ENCODE measurements at regions not wholly inside any gene's neighbourhood (a gene's known extent, or its start where the extent isn't known, plus 50 kb on each side); places are given as distances from the start of the nearest gene placed in this dataset.

- BruUV-seq (replicated peaks) = no TSS peak
- H3K36me3 ChIP-seq (ENCODE audit: control insufficient read depth in 1 of 2, insufficient read depth in 2 of 2, low read length in 2 of 2) = no peaks in the 10 kb centered on the region
- CTCF ChIA-PET = no interaction called here
- no peaks in the 10 kb centered on the region for H3K4me1 ChIP-seq (ENCODE audit: control insufficient read depth in 1 of 2, insufficient read depth in 2 of 2, low read length in 2 of 2)
- no peaks in the 10 kb centered on the region for H3K79me2 ChIP-seq (ENCODE audit: insufficient read depth, low read length)
- RAD21 ChIA-PET (ENCODE audit: low non-redundant PET in 1 of 2, low total read pairs in 2 of 2, uncharacterized antibody in 2 of 2, unreplicated experiment in 2 of 2) = no interaction called here
- no peak for DNase-seq (ENCODE audit: low read depth, low spot score)
- intact Hi-C loops (cut with micrococcal nuclease) = no loop called here
- H3K4me2 ChIP-seq (ENCODE audit: low read length) = no peak overlapping the region
- H3K27ac ChIP-seq (ENCODE audit: low read depth, low read length) = no peak overlapping the region
- no peaks in the 10 kb centered on the region for H4K20me1 ChIP-seq (ENCODE audit: insufficient read depth)
- H2AFZ ChIP-seq (ENCODE audit: low read depth, low read length, poor library complexity, severe bottlenecking) = no peak overlapping the region
- no peaks in the 10 kb centered on the region for H3K9me2 ChIP-seq (ENCODE audit: insufficient read depth)
- no peak overlapping the region for H3K9ac ChIP-seq (ENCODE audit: low read length)
- no peaks in the 10 kb centered on the region for H3K27me3 ChIP-seq (ENCODE audit: insufficient read depth, low read length)
- ATAC-seq = no peak
- TF ChIP-seq JUND (IDR thresholded peaks at IDR 0.05) (no peak), TCF7L2 (IDR thresholded peaks at IDR 0.05; ENCODE audit: borderline replicate concordance, extremely low read depth, insufficient read depth, insufficient read length) (no peak), SIN3A (IDR thresholded peaks at IDR 0.05; ENCODE audit: low read depth) (no peak), ZBTB33 (IDR thresholded peaks at IDR 0.05; ENCODE audit: extremely low read depth, insufficient replicate concordance, low read length) (no peak), POLR2AphosphoS5 (IDR thresholded peaks at IDR 0.05; ENCODE audit: low read depth, low read length) (no peak), EGR1 (IDR thresholded peaks at IDR 0.05; ENCODE audit: low read depth) (no peak), ZFX (IDR thresholded peaks at IDR 0.05) (no peak), CTCF (IDR thresholded peaks at IDR 0.05 in 2 of 3, conservative IDR thresholded peaks at IDR 0.05 in 1 of 3; ENCODE audit: borderline replicate concordance in 1 of 3, insufficient read depth in 1 of 3, low read depth in 2 of 3, low read length in 2 of 3) (no peak), ATF3 (IDR thresholded peaks at IDR 0.05) (no peak), CBX3 (IDR thresholded peaks at IDR 0.05; ENCODE audit: low read depth) (no peak), MAX (IDR thresholded peaks at IDR 0.05) (no peak), ELF1 (IDR thresholded peaks at IDR 0.05; ENCODE audit: borderline replicate concordance, low read depth) (no peak), EZH2phosphoT487 (IDR thresholded peaks at IDR 0.05; ENCODE audit: borderline replicate concordance) (no peak), EZH2 (IDR thresholded peaks at IDR 0.05) (no peak), SRF (IDR thresholded peaks at IDR 0.05; ENCODE audit: low read depth) (no peak), ZNF274 (IDR thresholded peaks at IDR 0.05; ENCODE audit: low read depth, low read length) (no peak)
- POLR2A ChIA-PET = no interaction called here
- no peaks in the 10 kb centered on the region for H3K9me3 ChIP-seq (ENCODE audit: control insufficient read depth in 1 of 2, insufficient read depth in 1 of 2, low read depth in 1 of 2, low read length in 2 of 2)
- H3K4me3 ChIP-seq (replicated peaks in 1 of 2; ENCODE audit: low read depth in 1 of 2, low read length in 2 of 2) = no peak overlapping the region
These were observed 74.2 kb downstream of the TEX35 start for GRCh38 chr1:178587096-178587495.
